GOT3 (cell line): ENCODE measurements at regions not wholly inside any gene's neighbourhood (a gene's known extent, or its start where the extent isn't known, plus 50 kb on each side); places are given as distances from the start of the nearest gene placed in this dataset.
"Not testable (repeated sequence)": the region's sequence is repeated elsewhere in the genome, so short reads cannot be mapped to it uniquely, and the experiment has no call there.

Source experiments
- DNase-seq: peaks from one replicate; lab custom pipeline; 2025; ENCODE audit warnings: mixed read lengths; lab: John Stamatoyannopoulos, UW

DNA sequence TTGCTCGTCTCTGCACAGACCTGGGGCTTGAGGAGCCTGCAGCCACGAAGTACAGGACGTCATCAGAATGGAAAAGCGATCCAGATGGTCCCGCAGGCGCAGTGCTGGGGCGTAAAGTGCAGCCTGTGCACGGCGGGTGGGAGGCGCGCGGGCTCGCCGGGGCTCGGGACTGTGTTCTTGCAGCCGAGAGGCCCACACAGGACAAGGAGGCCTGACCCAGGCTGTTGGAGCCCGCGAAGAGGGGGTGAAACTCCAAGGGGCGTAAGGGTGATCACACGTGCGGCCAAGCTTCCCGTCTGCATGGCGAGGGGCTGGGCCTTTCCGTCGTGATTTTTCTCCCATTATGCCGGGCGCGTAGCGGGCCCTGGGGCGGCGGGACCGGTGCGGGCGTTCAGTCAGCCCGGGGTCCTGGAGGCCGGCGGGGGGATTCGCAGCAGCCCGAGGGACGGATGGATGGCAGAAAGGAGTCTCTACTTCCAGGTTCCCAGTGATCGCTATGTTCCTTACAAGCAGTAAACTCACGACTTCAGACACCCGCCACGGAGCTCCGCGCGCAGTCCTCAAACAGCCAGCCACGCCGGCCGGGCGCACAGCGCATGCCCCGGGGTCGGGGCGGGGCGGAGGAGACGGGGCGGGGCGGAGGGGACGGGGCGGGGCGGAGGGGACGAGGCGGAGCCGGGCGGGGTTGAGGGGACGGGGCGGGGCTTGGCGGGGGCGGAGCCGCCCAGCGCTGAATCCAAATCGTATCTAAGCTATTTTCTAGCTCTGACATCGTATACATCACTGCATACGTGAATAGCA lies 141.0 kb upstream of the KCNJ18 start:
- peak; percentile 40 for DNase-seq

- not testable (repeated sequence) for DNase-seq
Measured at GRCh38 chr17:21558921-21559320, 133.4 kb upstream of the KCNJ18 start.

GRCh38 chr17:21564262-21564661 lies 128.1 kb upstream of the KCNJ18 start:
- DNase-seq = no peak

DNA sequence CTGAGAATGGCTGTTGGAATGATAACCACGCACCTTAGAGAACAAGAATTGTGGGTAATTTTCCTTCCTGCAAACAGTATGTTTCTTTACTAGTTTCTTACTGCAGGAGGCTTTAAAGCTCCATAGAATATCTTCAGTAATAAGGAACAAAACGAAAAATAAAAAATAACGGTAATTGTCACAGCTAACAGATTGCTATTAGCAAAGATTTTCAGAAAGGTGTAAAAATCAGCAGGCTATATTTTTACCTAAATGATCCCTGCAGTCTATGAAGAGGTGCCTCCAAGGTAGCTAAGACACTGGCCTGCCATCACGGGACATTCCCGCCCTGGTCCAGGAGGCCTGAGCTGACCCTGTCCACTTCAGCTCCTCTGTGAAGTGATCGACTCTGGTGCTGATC lies 127.6 kb upstream of the KCNJ18 start:
- DNase-seq = not testable (repeated sequence)

DNA sequence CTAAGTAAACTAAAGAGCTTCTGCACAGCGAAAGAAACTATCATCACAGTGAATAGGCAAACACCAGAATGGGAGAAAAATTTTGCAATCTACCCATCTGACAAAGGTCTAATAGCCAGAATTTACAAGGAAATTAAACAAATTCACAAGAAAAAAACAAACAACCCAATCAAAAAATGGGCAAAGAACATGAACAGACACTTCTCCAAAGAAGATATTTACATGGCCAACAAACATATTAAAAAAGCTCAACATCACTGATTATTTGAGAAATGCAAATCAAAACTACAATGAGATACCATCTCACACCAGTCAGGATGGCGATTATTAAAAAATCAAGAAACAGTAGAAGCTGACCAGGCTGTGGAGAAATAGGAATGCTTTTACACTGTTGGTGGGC lies 121.9 kb upstream of the KCNJ18 start:
- not testable (repeated sequence) for DNase-seq

DNA sequence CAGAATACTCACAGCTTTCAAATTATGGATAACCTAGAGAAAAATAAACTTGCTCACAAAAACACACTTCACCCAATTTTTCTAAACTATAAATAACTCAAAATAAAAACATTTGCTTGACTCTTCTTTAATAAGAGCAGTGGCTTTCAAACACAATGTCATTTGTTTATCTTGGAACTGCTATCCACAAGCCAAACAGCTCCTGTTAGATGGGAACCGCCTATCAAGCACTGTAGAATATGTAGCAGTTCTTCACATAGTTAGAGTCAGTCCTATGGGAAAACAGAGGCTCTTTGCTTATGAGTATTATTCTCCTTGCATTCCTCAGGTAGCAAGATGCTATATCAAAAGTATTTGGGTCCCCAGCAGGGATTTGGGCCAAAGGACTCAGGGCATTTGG lies 120.2 kb upstream of the KCNJ18 start:
- not testable (repeated sequence) for DNase-seq

DNA sequence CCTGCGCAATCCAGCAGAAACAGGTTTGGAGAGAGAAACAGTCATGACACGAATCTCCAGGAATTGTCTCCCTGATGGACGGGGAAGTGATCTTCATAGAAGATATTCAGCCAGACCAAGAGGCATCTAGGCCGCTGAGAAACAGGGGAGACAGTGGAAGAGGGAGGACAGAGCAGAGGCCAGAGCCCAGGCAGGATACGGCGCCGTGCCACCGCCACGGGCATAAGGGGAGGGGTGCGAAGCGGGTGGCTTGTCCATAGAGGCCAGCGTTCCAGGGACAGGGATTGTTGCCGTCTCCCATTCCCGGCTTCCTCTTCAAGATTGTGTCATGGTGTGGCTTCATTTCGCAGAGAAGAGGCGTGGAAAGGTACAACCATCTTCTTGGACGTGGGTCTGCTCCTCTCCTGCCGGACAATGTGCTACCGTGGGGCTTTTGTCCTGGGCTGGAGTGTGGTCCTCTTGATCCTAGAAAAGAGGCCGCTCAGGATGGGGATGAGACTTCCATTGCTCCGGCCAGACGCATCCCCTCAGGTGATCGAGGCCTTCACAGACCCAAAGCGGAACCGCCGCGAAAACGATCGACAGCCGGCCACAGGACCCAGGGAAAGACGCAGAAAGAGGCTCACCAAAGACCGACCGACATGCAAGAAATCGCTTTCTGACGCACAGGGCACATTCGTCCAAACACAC lies 118.9 kb upstream of the KCNJ18 start:
- not testable (repeated sequence) for DNase-seq

GRCh38 chr17:21573961-21574610 lies 118.2 kb upstream of the KCNJ18 start:
- peak; percentile 47 for DNase-seq

GRCh38 chr17:21574611-21575255 lies 117.6 kb upstream of the KCNJ18 start:
- not testable (repeated sequence) for DNase-seq

DNA sequence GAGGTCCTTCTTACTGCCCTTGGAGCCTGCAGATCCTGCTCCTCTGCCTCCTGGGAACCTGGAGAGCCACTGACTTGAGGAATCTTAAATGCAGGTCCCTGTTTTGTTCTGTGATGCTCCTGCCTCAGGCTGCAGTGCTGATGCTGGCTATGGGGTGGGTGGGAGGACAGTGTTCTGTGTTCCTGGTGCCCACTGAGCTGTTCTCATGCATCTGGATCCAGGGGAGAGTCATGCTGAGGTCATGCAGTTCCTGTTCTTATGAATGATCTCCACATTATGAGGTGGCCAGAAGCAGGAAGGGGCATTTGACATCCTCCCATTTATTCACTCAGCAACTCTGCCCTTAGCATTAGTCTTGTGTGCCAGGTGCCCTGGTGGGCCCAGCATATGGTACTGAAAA lies 113.5 kb upstream of the KCNJ18 start:
- not testable (repeated sequence) for DNase-seq

- no peak for DNase-seq
Measured at GRCh38 chr17:21592774-21593173, 99.5 kb upstream of the KCNJ18 start.

DNA sequence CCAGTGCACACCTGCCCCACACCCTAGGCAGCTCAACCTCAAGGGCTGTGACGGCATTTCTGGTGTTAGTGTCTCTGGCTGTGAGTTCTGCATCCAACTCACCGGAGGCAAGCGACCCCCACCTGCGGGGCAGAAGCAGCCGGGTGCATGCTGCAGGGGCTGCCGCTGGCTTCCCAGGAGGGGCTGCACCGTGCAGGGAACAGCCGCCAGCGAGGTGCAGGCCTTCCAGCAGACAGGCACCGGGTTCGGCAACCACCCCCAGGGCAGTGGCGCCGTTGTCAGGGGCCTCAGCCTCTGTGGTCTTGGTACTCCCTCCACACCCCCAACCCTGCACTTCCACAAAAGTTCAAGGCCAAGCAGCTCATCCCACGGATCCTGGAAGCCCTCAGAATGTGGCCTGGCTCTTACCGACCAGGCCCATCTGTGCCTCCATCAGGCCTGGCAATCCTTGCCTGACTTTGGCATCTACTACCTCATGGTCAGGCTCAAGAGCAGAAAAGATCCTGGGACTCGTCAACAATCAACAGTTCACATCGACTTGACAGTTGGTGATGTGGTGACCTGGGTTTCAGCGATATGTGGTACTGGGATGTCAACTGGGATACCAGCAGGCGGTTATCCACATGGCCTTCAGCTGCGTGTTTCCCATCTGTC lies 98.7 kb upstream of the KCNJ18 start:
- not testable (repeated sequence) for DNase-seq

- no peak for DNase-seq
Measured at GRCh38 chr17:21595086-21595485, 97.2 kb upstream of the KCNJ18 start.

DNA sequence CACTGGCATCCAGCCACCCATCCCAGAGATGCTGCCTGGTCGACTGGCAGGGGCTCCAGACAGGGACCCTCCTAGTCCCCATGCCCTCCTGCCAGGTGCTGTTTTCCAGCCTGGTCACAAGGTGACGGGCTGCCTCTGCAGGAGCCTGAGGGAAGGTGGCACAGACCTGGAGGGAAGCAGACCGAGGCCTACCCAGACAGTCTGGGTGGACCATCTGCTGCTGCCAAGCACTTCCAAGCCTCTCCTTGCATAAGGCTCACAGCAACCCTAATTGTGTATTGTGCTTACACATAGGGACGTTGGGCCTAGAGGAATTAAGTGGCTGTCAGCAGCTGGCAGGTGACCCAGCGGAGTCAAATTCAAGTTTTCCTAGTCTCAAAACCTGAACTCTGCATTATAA lies 90.1 kb upstream of the KCNJ18 start:
- DNase-seq = no peak

DNA sequence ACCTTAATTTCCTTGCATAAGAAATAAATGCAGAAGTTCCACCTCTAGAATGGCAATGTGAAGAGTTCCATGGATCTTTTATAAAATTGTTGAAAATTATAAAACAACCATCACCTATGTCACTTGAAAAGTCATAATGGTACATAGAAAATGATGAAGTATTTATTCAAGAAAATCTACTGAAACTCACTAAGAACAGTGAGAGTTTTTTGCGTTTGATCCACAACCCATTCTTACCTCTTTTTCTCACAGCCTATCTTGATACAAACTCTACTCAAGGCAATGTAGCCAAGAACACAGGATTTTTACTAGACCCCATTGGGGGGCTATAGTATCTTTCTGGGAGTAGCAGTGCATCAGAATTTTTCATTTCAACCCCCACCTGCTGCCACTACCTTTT lies 89.0 kb upstream of the KCNJ18 start:
- not testable (repeated sequence) for DNase-seq

GRCh38 chr17:21611443-21611842 lies 80.9 kb upstream of the KCNJ18 start:
- DNase-seq = not testable (repeated sequence)

DNA sequence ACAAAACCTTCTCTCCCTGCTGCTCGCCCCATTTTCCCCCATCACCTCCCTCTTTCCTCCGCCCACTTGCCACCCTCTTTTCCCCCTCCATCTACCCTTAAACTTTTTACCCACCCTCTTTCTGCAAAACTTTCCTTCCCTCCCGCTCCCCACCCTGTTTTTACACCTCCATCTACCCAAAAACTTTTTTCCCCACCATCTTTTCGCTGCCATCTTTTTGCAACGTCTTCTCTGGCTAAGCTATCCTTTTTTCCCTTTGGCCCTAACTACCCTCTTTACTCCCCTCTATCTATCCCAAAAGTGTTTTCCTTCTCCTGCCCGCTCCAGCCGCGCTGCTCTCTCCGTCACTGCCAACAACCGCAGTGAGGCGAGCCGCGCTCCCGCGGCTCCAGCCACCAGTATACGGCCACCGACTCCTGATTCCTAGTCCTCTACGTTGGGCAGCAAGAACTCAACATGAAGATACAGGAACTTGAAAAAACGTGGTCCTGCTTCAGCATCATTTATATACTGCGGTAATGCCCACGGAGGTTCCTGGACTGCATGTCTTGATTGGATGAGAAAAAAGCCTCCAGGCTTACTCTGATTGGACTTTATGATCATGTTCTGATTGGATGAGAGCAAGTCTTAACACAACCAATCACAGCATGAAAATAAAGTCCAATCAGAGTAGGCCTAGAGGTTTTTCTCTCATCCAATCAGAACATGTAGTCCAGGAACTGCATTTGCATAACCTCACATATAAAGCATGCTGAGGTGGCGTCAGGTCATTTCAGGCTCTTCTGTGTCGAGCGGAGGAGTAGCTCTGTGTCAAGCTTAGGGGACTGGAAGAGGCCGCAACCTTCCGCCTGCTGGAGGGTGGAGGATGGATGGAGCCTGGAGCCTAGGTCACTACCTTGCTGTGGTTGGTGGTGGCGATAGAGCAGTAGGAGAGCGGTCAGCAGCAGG lies 79.9 kb upstream of the KCNJ18 start:
- DNase-seq = not testable (repeated sequence)

- no peak for DNase-seq
Measured at GRCh38 chr17:21613071-21613429, 79.3 kb upstream of the KCNJ18 start.

DNA sequence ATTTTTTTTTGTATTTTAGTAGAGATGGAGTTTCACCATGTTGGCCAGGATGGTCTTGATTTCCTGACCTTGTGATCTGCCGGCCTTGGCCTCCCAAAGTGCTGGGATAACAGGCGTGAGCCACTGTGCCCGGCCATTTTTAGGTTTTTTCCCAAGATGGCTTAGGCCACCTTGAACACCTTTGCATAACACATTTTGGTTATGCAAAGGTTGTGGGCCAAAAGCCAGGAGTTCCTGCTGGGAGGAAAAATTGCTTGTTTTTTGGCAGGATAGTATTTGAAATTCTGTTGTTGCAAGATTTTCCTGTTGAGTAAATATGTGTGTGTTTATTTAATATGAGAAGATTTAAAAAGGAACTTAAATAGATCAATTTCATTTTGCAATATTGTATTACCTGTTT lies 65.3 kb upstream of the KCNJ18 start:
- not testable (repeated sequence) for DNase-seq
